Parathyroid adenoma (tissue), 2 donors: ENCODE measurements at regions not wholly inside any gene's neighbourhood (a gene's known extent, or its start where the extent isn't known, plus 50 kb on each side); places are given as distances from the start of the nearest gene placed in this dataset.

Experiments used
- H2AFZ ChIP-seq: fragments of 300-600 bp; sonication (generic); one replicate; pipeline ENCODE4 v1.7.0; 2017; ENCODE audit warnings: antibody characterized with exemption, mild to moderate bottlenecking
- H3K27ac ChIP-seq: fragments of 300-600 bp; sonication (generic); one replicate; pipeline ENCODE4 v1.7.0; 2017
- H3K27me3 ChIP-seq: fragments of 300-600 bp; sonication (generic); one replicate; pipeline ENCODE4 v1.7.0; 2017; ENCODE audit warnings: low read length; ENCODE audit not compliant: control insufficient read depth, insufficient read depth
- H3K36me3 ChIP-seq: fragments of 300-600 bp; sonication (generic); one replicate; pipeline ENCODE4 v1.7.0; 2017; ENCODE audit warnings: low read length; ENCODE audit not compliant: control insufficient read depth, insufficient read depth
- H3K4me1 ChIP-seq: fragments of 300-600 bp; sonication (generic); one replicate; pipeline ENCODE4 v1.7.0; 2017; ENCODE audit warnings: control low read depth
- H3K4me2 ChIP-seq: fragments of 300-600 bp; sonication (generic); one replicate; pipeline ENCODE4 v1.7.0; 2017; ENCODE audit warnings: low read length
- H3K4me3 ChIP-seq: fragments of 300-600 bp; sonication (generic); one replicate; pipeline ENCODE4 v1.7.0; 2017; ENCODE audit warnings: low read depth, low read length
- H3K79me2 ChIP-seq: fragments of 300-600 bp; sonication (generic); one replicate; pipeline ENCODE4 v1.7.0; 2017; ENCODE audit warnings: control low read depth
- H3K9ac ChIP-seq: fragments of 300-600 bp; sonication (generic); one replicate; pipeline ENCODE4 v1.7.0; 2017; ENCODE audit warnings: mild to moderate bottlenecking
- H3K9me3 ChIP-seq: fragments of 300-600 bp; sonication (generic); one replicate; pipeline ENCODE4 v1.7.0; 2017; ENCODE audit warnings: low read length; ENCODE audit not compliant: control insufficient read depth
- CTCF ChIP-seq: fragments of 300-600 bp; sonication (generic); IDR thresholded peaks from one replicate; pipeline ENCODE4 v1.7.0; 2017; ENCODE audit warnings: antibody characterized with exemption, mild to moderate bottlenecking
- donor health status: primary hyperparathyroidism.

DNA sequence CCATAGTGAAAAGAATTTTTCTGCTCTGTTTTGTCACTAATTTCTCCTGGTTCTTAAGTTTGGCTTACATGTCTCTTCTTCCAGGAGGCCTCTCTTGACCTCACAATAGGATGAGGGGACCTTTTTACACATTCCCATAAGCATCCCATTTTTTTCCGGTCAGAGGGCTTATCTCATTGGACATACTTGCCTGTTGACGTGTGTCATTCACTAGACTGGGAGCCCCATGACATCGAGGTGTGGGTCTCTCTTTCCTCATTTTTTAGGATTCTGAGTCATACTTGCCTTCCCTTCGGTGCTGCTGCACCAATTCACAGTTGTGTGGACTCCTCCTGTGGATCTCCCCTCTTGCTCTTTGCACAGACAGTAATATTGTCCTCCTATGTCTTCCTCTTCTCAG is 601.8 kb downstream of the GATA3 start:
- no peak overlapping the region for H2AFZ ChIP-seq
- no peak overlapping the region for H3K27ac ChIP-seq
- no peaks in the 10 kb centered on the region for H3K36me3 ChIP-seq
- no peak overlapping the region for H3K4me2 ChIP-seq
- no peak overlapping the region for H3K9ac ChIP-seq
- H3K4me1 ChIP-seq: peaks cover 3% of the 10 kb centered on the region
- no peaks in the 10 kb centered on the region for H3K9me3 ChIP-seq
- no peak for TF ChIP-seq CTCF
- H3K79me2 ChIP-seq: no peaks in the 10 kb centered on the region
- H3K4me3 ChIP-seq: no peak overlapping the region
- no peaks in the 10 kb centered on the region for H3K27me3 ChIP-seq

DNA sequence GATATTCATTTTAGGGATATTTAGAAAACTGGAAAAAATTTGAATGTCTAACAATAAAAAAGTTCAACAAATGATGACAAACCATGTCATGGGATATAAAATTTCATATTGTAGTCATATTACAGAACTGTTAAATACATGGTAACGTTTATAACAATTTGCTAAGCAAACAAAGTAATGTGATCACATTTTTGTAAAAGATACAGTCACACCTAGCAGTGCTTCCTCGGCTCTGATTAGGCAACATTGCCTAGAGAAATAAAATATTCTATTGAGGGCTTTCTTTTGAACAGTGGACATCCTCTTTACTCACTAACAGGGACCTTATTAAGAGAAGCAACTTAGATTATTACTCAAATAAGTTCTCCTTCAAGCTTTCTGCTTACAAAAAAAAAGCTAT is 605.5 kb downstream of the GATA3 start:
- TF ChIP-seq CTCF: no peak

GRCh38 chr10:8661886-8662285 is 607.4 kb downstream of the GATA3 start:
- Histone ChIP-seq H3K9ac (no peak overlapping the region), H3K4me3 (no peak overlapping the region), H3K9me3 (no peaks in the 10 kb centered on the region), H3K79me2 (no peaks in the 10 kb centered on the region), H2AFZ (no peak overlapping the region), H3K36me3 (no peaks in the 10 kb centered on the region), H3K27me3 (no peaks in the 10 kb centered on the region), H3K27ac (no peak overlapping the region), H3K4me2 (no peak overlapping the region), H3K4me1 (no peaks in the 10 kb centered on the region)
- no peak for TF ChIP-seq CTCF

More for the DNA sequence above, 605.5 kb downstream of the GATA3 start:
- Histone ChIP-seq H3K4me1 (no peaks in the 10 kb centered on the region), H3K9me3 (no peaks in the 10 kb centered on the region), H3K4me2 (no peak overlapping the region), H2AFZ (no peak overlapping the region), H3K79me2 (no peaks in the 10 kb centered on the region), H3K9ac (no peak overlapping the region), H3K27me3 (no peaks in the 10 kb centered on the region), H3K36me3 (no peaks in the 10 kb centered on the region), H3K27ac (no peak overlapping the region), H3K4me3 (no peak overlapping the region)

DNA sequence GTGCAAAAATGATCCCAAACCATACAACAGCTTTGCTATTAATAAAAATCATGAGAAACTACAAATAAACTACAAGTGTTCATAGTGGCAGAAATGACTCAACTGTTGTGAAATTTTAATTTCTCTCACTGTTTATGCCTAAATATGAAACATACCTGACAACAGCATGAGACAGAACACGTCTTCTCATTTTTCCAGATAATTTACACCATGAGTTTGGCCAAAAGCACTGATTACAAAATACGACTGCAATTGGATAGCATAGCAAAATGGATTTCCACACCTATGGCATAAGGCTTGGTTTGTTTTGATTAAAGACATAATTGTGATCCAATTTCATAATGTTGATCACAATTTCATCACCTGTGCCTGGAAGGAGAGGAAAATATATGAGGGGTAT is 608.6 kb downstream of the GATA3 start:
- TF ChIP-seq CTCF: no peak

DNA sequence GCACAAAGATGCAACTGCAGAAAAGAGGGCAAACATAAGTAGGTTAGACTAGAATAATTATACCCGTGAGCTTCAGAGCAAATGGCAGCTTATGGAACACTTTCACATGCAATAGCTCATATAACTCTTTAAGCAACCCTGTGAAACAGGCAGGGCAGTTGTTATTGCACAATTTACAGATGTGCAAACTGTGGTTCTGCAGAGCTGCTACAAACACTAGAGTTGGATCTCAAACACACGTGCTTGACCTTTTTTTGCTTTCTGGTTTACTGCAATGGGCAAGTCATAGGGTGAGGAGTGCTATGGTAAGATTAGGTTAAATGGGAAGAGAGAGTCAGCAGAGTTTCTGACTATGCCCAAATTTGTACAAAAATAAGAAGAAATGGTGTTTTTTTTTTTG is 610.8 kb downstream of the GATA3 start:
- H3K27ac ChIP-seq: no peak overlapping the region
- TF ChIP-seq CTCF: no peak
- no peak overlapping the region for H3K4me3 ChIP-seq
- no peaks in the 10 kb centered on the region for H3K9me3 ChIP-seq
- no peaks in the 10 kb centered on the region for H3K79me2 ChIP-seq
- H3K27me3 ChIP-seq: no peaks in the 10 kb centered on the region
- H3K4me2 ChIP-seq: no peak overlapping the region
- no peak overlapping the region for H3K9ac ChIP-seq
- H3K4me1 ChIP-seq: no peaks in the 10 kb centered on the region
- H2AFZ ChIP-seq: no peak overlapping the region
- H3K36me3 ChIP-seq: no peaks in the 10 kb centered on the region

More for the DNA sequence above, 608.6 kb downstream of the GATA3 start:
- Histone ChIP-seq H3K4me3 (no peak overlapping the region), H2AFZ (no peak overlapping the region), H3K4me2 (no peak overlapping the region), H3K27me3 (no peaks in the 10 kb centered on the region), H3K9me3 (no peaks in the 10 kb centered on the region), H3K9ac (no peak overlapping the region), H3K27ac (no peak overlapping the region), H3K36me3 (no peaks in the 10 kb centered on the region), H3K79me2 (no peaks in the 10 kb centered on the region), H3K4me1 (no peaks in the 10 kb centered on the region)
